GM18907 (cell line): ENCODE measurements at regions not wholly inside any gene's neighbourhood (a gene's known extent, or its start where the extent isn't known, plus 50 kb on each side); places are given as distances from the start of the nearest gene placed in this dataset.

ENCODE experiments used
- ATAC-seq: cut with Tn5 transposase; IDR thresholded peaks from one replicate; pipeline ENCODE4 v1.9.1; 2021; ENCODE audit warnings: mild to moderate bottlenecking, moderate library complexity; ENCODE audit not compliant: unreplicated experiment

DNA sequence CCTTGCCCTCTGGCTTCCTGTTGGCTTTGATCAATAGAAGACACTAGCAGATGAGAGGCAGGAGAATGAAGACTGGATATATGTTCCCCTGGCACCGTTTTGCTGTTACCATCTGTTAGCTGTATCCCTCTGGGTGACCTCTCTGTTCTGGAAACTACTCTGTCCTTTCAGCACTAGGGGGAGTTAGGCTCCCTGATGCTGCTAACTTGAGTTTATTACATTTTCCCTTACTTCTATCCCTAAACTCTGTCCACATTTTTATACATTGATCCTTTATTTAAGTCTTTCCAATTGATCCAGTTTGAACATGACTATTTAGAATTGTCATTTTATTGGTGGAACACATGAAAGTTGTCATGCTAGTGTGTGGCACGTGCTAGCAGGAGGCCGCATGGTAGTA is 1014.3 kb upstream of the CDH2 start:
- ATAC-seq = no peak

DNA sequence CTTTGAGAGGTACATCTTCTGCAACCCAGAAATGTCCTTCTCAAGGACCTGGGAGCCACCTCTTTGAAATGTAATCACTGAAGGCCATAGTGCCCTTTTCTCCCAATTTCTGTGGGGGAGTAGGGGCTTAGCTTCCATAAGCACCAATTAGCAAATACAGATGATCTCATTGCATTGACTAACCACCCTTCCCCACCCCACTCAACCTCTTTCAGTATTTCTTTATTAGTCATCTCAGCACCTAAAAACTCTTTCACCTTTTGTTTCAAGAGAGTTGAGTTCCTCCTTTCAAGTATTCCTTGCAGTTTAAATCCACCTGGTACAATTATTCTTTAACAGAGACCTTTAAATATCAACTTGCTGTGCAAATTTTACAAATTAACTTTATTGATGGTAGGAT is 1011.8 kb upstream of the CDH2 start:
- peak; percentile 48 for ATAC-seq

DNA sequence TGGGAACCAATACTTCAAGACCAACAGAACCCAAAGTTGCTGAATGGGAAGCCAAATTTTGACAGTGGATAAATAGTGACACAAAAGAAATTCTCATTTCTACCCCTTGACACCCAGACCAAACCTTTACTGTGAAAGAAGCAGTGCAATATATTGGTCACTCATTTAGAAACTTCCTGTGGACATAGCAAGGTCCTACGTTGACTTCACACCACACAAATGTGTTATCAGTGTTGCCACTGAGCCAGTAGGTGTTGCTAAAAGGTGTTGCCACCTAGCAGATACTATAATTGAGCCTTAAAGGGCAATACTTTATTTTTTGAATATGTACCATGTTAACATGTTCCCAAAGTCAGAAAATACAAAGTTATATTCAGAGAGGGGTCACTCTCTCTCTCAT is 1008.9 kb upstream of the CDH2 start:
- ATAC-seq = no peak

DNA sequence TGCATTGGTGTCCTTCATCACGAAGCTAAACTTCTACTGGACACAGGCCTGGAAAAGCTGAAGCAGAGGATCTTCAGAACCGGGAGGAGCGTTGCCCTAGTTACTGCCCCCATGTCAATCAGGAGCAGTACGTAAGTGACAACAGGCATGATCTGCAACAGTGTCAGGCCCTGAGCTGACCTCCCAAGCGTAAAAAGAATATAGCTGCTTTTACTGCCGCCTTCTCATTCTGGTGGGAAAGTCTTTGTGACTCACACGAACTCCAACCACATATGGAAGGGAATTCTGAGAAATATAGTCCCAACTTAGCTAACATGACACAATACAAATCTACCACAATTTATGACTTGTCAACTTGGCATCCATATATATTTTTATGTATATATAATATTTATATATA is 1007.7 kb upstream of the CDH2 start:
- ATAC-seq = no peak

DNA sequence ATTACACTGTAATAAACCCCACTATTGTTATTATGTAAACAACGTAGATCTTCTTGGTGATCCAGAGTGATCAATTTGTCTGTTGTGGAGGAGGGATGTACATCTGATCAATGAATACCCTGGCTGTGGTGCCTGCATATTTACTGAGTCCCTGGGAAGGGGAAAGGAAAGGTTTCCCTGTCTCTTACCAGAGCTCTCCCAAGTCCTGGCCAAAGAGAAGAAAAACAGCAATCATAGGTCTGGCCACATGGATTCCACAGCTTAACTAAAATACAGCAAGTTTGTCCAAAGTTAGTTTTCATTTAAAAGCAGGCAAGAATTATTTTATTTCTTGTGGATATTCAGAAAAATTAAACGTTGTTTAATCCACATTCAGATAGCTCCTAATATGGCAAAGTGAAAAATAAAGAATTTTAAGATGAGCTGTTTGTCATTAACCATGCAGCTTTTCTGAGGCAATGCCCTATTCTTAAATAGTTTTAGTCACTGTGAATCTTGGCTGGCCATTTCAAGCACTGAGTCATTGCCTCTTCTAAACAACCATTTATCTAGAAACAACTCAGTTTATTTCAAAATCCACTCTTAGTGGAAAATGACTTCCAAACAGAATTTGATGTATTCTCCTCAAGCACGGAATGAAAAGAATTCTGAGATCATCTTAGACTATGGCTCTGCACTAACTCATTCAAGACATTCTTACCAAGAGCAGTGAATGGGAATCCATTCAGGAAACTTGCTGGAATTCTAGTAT is 1004.4 kb upstream of the CDH2 start:
- ATAC-seq = no peak

DNA sequence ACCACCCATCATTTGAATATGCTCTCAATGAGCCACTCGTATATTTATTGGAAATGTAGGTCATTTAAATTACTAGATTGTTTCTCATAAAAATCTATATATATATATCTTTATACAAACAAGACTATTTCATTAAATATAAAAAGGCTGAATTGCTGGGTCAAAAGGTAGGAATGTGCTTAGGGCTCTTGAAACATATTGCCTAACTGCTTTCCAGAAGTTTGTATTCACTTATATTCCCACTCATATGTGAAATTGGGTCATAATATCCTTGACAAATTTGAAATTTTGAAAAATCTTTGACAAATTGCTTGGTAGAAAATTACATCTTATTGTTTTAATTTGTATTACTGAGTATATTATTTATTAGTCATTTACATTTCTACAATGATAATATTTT is 999.8 kb upstream of the CDH2 start:
- ATAC-seq = no peak

DNA sequence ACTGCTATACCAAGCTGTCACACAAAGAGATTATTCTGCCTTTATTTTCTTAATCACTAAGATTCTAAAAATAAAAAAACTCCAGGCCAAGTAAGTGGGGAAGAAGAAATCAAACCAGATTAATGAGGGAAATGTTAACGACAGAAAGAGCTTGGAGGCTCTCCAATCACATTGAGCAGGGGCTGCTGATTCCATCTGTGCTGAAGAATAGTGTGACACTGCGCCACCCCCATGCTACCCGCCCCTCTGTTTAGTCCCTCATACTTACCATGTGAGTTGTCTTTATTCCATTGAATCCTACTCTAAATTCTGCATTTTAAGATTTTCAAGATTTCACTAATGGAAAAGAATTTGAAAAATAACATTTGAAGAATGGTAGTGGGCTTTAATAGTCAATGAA is 998.0 kb upstream of the CDH2 start:
- no peak for ATAC-seq

DNA sequence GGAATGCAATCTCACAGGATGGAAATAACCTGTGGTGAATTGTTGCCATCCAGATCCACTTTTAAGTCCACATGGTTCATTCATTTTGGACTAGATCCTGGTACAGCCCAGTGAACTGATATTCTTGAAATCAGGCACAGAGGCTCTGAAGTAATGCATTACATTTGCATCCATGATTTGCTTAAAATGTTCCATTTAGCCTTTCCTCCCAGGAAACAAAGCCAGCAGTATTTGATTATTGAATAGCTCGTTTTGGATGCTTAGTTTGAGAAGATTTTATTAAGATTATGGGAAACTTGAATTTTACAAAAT is 995.8 kb upstream of the CDH2 start:
- no peak for ATAC-seq

DNA sequence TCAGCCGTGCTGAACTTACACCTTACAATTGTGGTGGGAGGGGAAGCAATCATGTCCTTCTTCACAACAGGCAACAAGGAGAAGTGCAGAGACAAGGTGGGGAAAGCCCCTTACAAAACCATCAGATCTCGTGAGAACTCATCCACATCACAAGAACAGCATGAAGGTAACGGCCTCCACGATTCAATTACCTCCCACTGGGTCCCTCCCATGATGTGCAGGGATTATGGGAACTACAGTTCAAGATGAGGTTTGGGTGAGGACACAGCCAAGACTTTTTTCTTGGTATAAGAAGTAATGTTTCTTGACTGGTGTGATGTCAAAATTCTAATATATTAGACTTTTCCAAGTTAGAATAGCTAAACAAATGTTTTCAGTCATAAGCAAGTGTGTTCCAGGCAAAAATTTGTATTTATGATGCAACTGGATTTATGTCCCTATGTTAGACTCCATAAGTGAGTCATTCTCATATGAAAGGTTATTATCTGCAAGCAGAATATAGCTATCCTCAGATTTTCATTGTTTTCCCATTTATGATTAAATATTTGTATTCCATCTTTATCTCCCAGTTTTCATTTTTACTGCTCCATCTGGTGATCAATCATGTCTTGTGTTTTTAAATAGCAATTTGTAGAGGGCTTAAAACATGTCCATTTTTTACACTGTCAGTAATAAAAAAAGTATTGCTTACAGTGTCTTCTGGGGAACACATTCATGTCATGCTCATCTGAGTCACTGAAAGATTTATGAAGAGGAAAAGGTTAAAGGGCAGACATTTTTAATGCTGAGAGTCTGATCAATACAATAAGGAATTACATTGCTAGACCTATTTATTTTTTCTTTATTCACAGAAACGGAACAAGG is 995.2 kb upstream of the CDH2 start:
- ATAC-seq = no peak

DNA sequence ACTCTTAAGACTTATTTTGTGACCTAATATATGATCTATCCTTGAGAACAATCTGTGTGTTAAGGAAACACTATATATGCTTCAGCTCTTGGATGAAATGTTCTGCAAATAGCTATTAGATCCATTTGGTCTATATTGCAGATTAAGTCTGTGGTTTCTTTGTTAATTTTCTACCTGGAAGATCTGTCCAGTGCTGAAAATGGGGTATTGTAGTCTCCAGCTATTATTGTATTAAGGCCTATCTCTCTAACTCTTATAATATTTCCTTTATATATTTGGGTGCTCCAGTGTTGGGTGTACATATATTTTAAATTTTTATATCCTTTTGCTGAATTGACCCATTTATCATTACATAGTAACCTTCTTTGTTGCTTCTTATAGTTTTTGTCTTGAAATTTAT is 992.7 kb upstream of the CDH2 start:
- no peak for ATAC-seq

DNA sequence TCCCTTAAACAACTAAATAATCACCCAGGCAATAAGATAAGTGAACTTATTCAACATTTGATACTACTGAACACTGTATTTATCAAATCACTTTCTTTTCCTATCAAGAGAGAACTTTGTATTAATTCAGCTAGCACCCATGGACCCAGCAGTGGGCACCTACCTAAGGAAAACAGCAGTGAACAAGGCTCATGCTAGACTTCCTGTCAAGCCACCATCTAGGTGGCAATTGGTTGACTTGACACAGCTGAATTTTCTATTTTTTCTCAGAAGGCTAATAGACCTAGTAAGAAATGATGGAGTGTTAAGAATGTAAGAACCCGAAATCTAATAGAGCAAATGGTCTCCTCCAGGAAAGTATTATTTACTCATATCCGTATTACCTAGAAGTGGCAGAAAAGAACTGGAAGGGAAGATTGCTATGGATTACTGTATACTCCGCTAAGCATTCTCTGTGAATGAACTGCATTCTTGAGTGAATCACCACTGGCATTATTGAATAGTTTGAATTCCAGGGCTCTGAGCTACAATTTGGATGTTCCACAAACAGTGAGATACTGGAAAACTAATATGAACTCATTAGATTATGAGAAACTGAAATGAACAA is 988.2 kb upstream of the CDH2 start:
- no peak for ATAC-seq

DNA sequence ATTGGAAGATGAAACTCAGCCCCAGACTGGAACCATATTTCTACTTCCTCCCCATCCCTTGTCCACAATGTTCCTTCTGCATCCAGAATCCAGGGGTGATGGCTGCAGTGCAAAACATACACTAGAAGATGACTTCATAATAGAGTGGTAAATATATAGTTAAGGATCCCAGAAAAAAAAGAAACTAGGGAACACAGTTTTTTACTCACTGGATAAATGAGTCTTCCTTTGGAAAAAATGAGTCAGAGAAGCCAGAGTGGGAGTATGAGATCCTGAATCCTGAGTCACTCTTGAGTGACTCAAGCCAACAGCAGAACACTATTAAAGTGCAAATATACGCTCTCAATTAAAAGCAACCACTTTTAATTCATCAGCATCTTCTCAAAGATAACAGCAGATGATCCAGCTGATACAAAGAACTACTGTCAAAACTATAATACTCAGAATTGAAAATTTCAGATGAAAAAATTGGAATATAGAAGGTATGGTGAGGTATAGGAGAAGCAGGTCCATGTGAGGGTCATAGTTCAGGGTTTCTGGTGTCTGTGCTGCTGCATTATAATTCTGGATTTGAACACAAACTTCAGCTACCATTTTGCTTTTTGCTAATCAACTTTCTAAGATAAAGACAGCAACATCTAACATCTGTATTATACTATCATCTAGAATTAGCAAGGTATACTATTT is 987.2 kb upstream of the CDH2 start:
- no peak for ATAC-seq

DNA sequence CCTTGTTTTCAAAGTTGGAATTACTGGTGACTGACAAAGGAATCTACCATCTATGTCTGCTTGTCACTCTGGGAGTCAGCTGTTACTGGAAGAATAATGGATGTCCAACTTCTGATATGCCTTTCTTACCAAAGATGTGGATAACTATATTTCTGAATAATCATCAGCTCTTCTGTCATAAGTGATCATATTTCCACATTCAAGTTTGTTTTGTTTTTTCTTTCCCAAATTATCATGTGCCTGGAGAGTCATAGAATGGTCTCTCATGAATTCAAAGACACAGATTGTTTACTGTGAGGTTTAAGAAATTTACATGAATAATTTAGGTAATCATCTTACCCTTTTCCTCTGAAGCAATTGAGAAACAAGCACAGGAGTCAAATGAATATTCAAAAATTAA is 986.7 kb upstream of the CDH2 start:
- ATAC-seq = no peak

DNA sequence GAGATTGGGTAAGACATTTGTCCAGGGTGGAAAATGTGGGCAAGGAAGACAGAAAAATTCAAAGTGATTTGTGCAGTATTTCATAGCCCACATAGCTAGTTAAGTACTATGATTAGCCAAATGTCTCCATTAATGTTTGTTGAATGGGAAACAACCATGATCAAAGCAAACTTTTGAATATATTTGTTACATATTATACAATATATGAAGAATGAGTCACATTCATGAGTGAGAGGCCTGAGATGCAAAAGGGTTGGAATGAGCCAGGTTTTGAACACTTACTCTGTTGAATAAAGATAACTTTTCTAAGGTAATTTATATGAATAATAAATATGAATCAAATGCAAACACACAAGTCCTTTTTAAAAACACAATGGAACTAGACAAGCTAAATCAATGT is 984.5 kb upstream of the CDH2 start:
- no peak for ATAC-seq

DNA sequence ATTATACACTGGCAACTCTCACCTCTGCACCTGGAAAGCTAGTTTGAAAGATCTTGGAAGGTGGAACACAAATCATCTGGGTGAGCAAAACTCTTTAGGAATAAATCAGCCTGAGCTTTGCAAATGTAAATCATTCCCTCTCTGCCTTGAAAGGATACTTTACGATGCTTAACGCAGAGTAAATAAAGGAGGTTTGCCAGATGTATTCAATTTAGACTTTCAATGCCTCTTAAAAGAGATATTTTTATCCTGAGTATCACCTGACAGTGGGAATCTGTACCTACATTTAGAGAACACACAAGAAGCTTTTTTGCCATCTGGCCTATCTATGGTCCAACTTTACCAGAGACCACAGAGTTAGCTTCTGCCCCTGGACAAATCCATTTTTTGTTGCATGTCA is 983.2 kb upstream of the CDH2 start:
- no peak for ATAC-seq

DNA sequence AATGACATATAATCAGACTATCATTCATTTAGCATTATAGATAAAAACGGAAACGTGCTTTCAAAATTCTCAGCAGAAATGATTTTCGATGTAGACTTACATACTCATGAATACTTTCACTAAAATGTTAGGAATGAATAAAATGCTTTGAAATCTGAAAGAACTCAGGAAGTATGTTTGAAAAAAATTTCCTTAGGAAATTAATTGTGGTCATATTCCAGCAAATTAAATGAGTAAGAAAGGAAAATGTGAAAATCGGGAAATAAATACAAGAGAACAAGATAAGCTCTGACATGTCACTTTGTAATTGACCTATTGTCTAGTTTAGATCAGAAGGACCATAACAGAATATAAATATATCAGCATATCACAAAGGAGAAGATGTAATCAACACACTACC is 981.0 kb upstream of the CDH2 start:
- ATAC-seq = no peak

DNA sequence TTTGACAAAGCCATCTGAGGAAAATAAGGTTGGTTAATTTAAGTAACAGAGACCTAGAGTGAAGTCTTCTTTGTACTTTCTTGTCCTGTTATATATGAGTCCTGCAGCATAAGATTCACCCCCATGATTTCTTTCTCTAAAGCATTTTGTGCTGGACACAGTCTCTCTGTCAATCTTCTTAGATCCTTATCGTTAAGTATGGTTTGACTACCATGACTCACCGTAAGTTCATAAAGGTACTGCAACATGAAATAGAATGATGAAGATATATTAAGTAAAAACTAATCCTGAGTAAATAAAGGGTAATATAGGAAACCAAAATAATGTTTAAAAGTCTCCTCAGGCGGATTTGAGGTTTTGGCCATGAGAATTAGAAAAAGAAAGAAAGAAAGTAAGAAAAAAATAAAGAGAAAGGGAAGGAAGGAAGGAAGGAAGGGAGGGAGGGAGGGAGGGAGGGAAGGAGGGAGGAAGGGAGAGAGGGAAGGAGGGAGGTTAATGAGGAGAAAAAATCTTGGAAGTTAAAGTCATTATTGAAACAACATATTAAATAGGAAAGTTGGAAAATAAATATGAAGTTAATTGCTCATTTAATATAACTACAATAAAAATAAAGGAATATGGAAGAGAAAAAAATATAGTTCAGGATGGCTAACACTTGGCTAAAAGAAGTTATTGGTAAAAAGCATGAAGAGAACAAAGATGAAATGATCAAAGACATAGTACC is 980.3 kb upstream of the CDH2 start:
- no peak for ATAC-seq

DNA sequence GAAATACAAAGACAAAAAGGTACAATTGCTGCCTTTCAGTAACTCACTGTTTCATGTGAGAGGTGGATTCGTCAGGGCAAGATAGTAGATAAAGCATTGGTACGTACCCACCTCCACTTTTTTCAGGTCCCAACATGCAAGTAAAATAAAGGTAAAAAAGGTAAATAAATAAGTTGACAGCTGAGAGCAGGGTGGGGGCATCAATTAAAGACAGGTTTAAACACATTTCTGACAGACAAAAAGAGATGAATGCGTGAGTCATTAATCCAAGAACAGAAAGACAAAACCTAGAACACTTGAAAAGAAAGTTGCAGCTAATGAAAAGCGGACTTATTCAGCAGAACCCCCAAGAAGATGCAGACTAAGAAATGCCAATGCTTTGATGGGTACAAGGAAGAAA is 979.6 kb upstream of the CDH2 start:
- no peak for ATAC-seq

DNA sequence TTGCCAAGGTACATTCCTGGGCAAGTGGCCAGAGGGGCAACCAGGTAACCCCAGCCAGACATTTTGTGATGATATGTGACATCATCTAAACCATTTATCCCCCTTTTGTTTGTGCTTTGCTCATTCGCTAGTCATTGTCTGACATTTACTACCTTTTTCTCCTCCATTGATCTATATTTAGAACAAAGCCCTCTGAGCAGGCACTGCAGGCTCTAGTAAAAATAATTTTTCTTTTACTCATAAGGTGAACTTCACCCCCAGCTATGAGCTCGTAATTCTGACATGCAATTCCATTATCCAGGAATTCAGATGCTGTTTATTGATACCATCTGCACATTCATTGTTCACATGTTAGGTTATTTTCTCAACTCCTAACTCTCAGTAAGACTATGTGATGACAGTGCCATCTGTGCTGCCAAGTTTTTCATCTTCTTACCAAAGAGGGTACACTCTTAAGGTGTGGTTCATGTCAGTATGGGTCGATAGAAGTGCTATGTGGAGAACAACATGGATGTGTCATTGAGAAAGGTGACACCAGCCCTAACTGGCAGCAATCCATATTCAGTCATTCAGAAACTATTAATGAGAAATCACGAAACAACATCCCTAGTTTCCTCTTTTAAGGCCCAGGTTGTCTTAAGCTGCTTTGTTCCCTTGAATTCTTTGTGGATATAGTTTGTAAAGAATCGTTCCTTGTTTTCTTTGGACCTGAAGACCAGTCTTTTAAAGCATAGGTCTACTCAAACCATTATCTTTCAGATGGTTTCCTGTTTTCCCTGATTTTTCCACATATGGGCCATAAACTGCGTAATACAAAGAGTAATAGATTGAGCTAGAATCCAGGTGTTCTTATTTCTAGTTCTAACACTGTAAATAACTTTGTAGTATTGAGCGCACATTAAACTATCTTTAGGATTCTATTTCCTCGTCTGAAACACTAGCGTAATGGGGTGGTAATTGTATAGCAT is 978.1 kb upstream of the CDH2 start:
- ATAC-seq = no peak

DNA sequence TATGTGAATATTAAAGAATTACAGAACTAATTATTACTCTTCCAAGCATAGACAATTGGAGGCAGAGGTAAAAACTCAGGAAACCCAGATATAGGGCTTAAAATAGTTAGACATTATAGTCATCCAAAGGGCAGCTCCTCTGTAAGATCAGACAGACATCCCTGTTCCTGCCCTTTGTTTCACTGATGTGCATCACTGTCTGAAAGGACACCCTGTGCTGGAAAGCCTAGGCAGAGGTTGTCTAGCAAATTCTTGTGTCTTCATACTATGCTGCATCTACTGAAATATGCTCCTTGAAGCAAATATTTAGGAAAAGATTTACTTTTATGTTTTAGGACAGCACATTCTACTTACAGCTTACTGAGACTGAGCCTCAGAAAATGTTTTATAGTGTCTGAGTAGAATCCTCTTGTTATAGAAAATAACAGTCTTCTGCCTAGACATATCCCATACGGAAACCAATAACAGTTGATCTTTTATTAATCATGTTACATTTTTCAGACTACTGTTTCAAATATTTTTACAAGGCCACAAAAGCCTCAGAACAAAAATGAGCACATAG is 977.3 kb upstream of the CDH2 start:
- ATAC-seq = no peak
